Activated B cell treated with CpG ODN at 0.5 μM for 24 hours (primary cell): ENCODE measurements at regions not wholly inside any gene's neighbourhood (a gene's known extent, or its start where the extent isn't known, plus 50 kb on each side); places are given as distances from the start of the nearest gene placed in this dataset.

Experiments used
- ATAC-seq: fragments of 200-7000 bp; cut with Tn5 transposase; one replicate; pipeline ENCODE4 v1.10.0; 2021; ENCODE audit warnings: low read depth, mild to moderate bottlenecking, moderate library complexity
- CTCF ChIA-PET: fragments of 350-600 bp; sonication (Branson Sonifier 250); formaldehyde crosslinking; loops from one replicate; lab custom pipeline; 2021; ENCODE audit warnings: antibody characterized with exemption; lab: Charles Lee
- POLR2A ChIA-PET: fragments of 350-600 bp; sonication (Branson Sonifier 250); formaldehyde crosslinking; loops from one replicate; lab custom pipeline; 2021; ENCODE audit warnings: antibody characterized with exemption; lab: Charles Lee
- DNase-seq: peaks from one replicate; pipeline ENCODE4 v3.0.0; 2022
- H3K27ac Mint-ChIP-seq: one replicate; pipeline ENCODE4 v1.8.0; 2020; ENCODE audit warnings: mixed read lengths
- H3K27me3 Mint-ChIP-seq: one replicate; pipeline ENCODE4 v1.8.0; 2021; ENCODE audit warnings: mixed read lengths
- H3K36me3 Mint-ChIP-seq: one replicate; pipeline ENCODE4 v1.8.0; 2021; ENCODE audit warnings: low read depth, mixed read lengths
- H3K4me1 Mint-ChIP-seq: one replicate; pipeline ENCODE4 v1.8.0; 2021; ENCODE audit warnings: mixed read lengths
- H3K4me3 Mint-ChIP-seq: one replicate; pipeline ENCODE4 v1.8.0; 2020; ENCODE audit warnings: mild to moderate bottlenecking, mixed read lengths
- H3K9me3 Mint-ChIP-seq: one replicate; pipeline ENCODE4 v1.8.0; 2020; ENCODE audit warnings: mixed read lengths
- CTCF ChIP-seq: fragments of 200-600 bp; IDR thresholded peaks from one replicate; pipeline ENCODE4 v1.8.0; 2022; ENCODE audit warnings: antibody characterized with exemption, mild to moderate bottlenecking
- intact Hi-C: fragments of 100-400 bp; cut with micrococcal nuclease; formaldehyde crosslinking; loops from one replicate; pipeline ENCODE4 v1.15.1; 2024

GRCh38 chr2:83742117-83742782 lies 716.8 kb downstream of the SUCLG1 start:
- ATAC-seq (no peak), DNase-seq (no peak)
- no peak for TF ChIP-seq CTCF
- ChIA-PET POLR2A (no interaction called here), CTCF (no interaction called here)
- H3K9me3 Mint-ChIP-seq, result peaks cover 19% of the 10 kb centered on the region
- no peaks in the 10 kb centered on the region for H3K36me3 Mint-ChIP-seq
- no peaks in the 10 kb centered on the region for H3K4me1 Mint-ChIP-seq
- H3K27ac Mint-ChIP-seq, result no peak overlapping the region
- H3K27me3 Mint-ChIP-seq, result no peaks in the 10 kb centered on the region
- intact Hi-C loops, result no loop called here
- no peak overlapping the region for H3K4me3 Mint-ChIP-seq

DNA sequence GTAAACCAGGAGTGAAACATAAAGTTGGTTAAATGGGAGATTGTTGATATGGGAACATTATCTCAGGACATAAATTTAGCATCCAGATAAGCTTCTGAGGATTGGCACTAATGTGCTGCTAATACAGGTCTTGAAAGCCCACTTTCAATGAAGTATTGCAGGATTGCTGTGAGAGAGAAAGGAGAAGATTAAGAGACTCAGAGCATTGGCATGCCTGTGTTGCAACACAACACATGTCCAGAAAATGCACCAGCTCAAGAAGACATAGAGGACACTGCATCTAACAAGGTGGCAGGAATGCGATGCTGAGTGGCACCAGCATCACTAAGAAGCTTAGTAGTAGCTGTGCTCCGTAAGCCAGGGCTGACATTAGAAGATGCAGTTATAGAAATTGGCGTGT lies 728.9 kb downstream of the SUCLG1 start:
- CTCF ChIA-PET, result no interaction called here
- ATAC-seq (no peak), DNase-seq (no peak)
- Mint-ChIP-seq H3K4me3 (no peak overlapping the region), H3K27ac (no peak overlapping the region), H3K27me3 (no peaks in the 10 kb centered on the region), H3K4me1 (no peaks in the 10 kb centered on the region), H3K9me3 (peaks cover 6% of the 10 kb centered on the region), H3K36me3 (no peaks in the 10 kb centered on the region)
- POLR2A ChIA-PET, result no interaction called here
- intact Hi-C loops, result no loop called here
- no peak for TF ChIP-seq CTCF

- H3K27me3 Mint-ChIP-seq, result no peaks in the 10 kb centered on the region
- DNase-seq (no peak), ATAC-seq (no peak)
- TF ChIP-seq CTCF, result no peak
- intact Hi-C loops, result no loop called here
- peaks cover 6% of the 10 kb centered on the region for H3K9me3 Mint-ChIP-seq
- CTCF ChIA-PET, result no interaction called here
- no peaks in the 10 kb centered on the region for H3K36me3 Mint-ChIP-seq
- H3K27ac Mint-ChIP-seq, result no peak overlapping the region
- POLR2A ChIA-PET, result no interaction called here
- H3K4me3 Mint-ChIP-seq, result no peak overlapping the region
- H3K4me1 Mint-ChIP-seq, result no peaks in the 10 kb centered on the region
These were observed 733.3 kb downstream of the SUCLG1 start for GRCh38 chr2:83725735-83726134.

DNA sequence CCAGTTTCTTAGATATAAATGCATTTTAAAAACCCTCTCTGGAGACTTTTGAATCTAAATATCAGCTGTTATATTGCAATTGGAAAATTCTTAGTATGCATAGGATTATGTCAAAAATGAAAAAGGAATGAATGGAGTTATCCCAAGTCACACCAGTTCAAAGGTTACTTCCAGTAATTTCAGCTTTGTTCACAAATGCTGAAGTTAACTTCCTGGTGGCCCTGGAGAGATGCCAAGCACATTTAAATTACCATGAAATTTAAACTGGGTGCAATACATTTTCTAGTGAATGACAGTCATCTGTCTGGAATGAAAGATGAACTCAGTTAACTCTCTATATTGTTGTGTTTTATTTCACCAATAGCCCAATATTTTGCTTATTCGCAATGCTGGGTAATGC lies 753.9 kb downstream of the SUCLG1 start:
- ATAC-seq, result no peak
- Mint-ChIP-seq H3K36me3 (no peaks in the 10 kb centered on the region), H3K9me3 (peaks cover 3% of the 10 kb centered on the region), H3K27me3 (no peaks in the 10 kb centered on the region), H3K4me3 (no peak overlapping the region), H3K27ac (no peak overlapping the region), H3K4me1 (no peaks in the 10 kb centered on the region)
- DNase-seq, result no peak
- no peak for TF ChIP-seq CTCF
- ChIA-PET CTCF (no interaction called here), POLR2A (no interaction called here)
- intact Hi-C loops, result no loop called here

DNA sequence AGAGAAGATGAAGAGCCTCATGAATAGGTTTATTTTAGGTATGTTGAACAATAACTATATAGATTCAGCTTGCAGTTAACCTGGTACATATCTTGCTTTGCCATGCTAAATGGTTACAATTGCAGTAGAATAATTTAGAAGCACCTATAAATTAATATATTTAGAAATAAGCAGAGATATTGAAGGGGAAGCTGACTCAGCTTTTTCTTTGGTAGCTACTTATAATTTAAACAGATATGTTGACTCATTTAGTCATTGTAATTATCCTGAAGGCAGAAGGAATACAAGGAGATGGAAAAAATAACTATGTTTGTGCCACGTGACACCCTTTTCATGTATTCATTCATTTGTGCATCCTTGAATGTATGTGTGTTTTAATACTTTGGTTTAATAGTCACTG lies 755.5 kb downstream of the SUCLG1 start:
- no peak for ATAC-seq
- intact Hi-C loops, result no loop called here
- CTCF ChIA-PET, result no interaction called here
- Mint-ChIP-seq H3K4me1 (no peaks in the 10 kb centered on the region), H3K27ac (no peak overlapping the region), H3K4me3 (no peak overlapping the region), H3K9me3 (peaks cover 3% of the 10 kb centered on the region), H3K27me3 (no peaks in the 10 kb centered on the region), H3K36me3 (no peaks in the 10 kb centered on the region)
- no peak for DNase-seq
- TF ChIP-seq CTCF, result no peak
- POLR2A ChIA-PET, result no interaction called here
